Vagina (tissue), 2 donors: ENCODE measurements at regions not wholly inside any gene's neighbourhood (a gene's known extent, or its start where the extent isn't known, plus 50 kb on each side); places are given as distances from the start of the nearest gene placed in this dataset.

ENCODE experiments used
- DNase-seq, 2 donors: peaks; one replicate each; pipeline ENCODE4 v3.0.0-alpha.2; 2017; ENCODE audit errors: extremely low spot score in 2 of 2
- H3K27ac ChIP-seq: fragments of 200-600 bp; sonication (generic); one replicate; pipeline ENCODE4 v1.5.1; 2019
- H3K27me3 ChIP-seq: fragments of 200-600 bp; sonication (generic); one replicate; pipeline ENCODE4 v1.5.1; 2019
- H3K36me3 ChIP-seq, 2 donors: fragments of 200-600 bp; sonication (generic); one replicate each; pipeline ENCODE4 v1.5.1; 2017 to 2019
- H3K4me1 ChIP-seq: fragments of 200-600 bp; sonication (generic); one replicate; pipeline ENCODE4 v1.5.1; 2019
- H3K4me3 ChIP-seq, 2 donors: fragments of 200-600 bp; sonication (generic); 1 replicate in 1 of 2; 2 replicates in 1 of 2; pipeline ENCODE4 v1.5.1; 2016 to 2019
- H3K9me3 ChIP-seq: fragments of 200-600 bp; sonication (generic); one replicate; pipeline ENCODE4 v1.5.1; 2019
- POLR2A ChIP-seq, 2 donors: fragments of 450-650 bp; IDR thresholded peaks; one replicate each; pipeline ENCODE4 v1.6.1; 2017; ENCODE audit warnings: antibody characterized with exemption in 2 of 2, mild to moderate bottlenecking in 2 of 2, moderate library complexity in 2 of 2
- POLR2AphosphoS5 ChIP-seq, 2 donors: sonication (generic); formaldehyde crosslinking; IDR thresholded peaks; one replicate each; pipeline ENCODE4 v1.9.0; 2017; ENCODE audit warnings: antibody characterized with exemption in 2 of 2, mild to moderate bottlenecking in 2 of 2, low read depth in 1 of 2; ENCODE audit not compliant: insufficient read depth in 1 of 2
- intact Hi-C: fragments of 100-400 bp; cut with DNase I; formaldehyde crosslinking; loops from one replicate; pipeline ENCODE4 v1.15.1; 2023
- TF ChIP-seq, protein P1 (sequence below), 3 experiments: fragments of 450-650 bp in 2 of 3; fragments of 200-600 bp in 1 of 3; sonication (generic) in 1 of 3; IDR thresholded peaks; one replicate each; pipeline ENCODE4 v1.5.1; 2017 to 2019; ENCODE audit warnings: antibody characterized with exemption in 3 of 3, mild to moderate bottlenecking in 2 of 3, moderate library complexity in 2 of 3

DNA sequence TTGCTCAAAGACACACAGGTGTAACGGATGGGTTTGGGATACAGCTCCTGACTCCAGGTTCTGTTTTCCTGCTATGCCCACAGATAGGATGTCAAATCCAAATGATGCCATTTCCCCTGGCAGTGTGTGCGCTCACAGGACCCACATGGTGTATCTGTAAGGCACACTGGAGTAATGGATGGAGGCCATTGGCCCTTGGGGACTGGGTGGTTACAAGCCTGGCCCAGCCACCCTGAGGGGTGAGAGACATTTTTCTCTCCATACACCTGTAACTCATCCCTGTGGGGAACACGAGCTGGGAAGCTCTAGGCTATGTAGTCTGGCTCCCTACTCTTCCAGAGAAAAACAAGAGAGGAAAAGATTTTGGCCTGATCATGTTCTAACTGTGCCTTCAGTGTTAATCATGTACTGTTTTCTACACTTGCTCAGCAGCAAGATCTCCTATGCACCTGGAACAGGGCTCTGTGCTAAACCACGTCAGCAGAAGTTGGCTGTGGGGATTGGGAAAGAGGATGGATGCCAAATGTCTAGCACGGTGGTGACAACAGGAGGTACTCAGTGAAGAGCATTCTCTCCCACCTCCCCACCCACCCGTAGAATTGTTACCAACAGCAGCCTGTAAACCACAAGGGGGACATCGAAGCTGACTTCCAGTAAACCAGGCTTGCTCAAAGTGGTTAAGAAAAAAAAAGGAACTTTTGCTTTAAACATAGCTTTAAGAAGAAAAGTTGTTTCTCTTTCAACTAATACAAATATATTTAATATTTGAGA, 237.0 kb downstream of the LACC1 start:
- no peaks in the 10 kb centered on the region for H3K27me3 ChIP-seq
- no peak overlapping the region for H3K4me3 ChIP-seq
- H3K27ac ChIP-seq = no peak overlapping the region
- no peaks in the 10 kb centered on the region for H3K36me3 ChIP-seq
- DNase-seq = no peak
- no peaks in the 10 kb centered on the region for H3K4me1 ChIP-seq
- intact Hi-C loops = no loop called here
- TF ChIP-seq, protein P1, sequence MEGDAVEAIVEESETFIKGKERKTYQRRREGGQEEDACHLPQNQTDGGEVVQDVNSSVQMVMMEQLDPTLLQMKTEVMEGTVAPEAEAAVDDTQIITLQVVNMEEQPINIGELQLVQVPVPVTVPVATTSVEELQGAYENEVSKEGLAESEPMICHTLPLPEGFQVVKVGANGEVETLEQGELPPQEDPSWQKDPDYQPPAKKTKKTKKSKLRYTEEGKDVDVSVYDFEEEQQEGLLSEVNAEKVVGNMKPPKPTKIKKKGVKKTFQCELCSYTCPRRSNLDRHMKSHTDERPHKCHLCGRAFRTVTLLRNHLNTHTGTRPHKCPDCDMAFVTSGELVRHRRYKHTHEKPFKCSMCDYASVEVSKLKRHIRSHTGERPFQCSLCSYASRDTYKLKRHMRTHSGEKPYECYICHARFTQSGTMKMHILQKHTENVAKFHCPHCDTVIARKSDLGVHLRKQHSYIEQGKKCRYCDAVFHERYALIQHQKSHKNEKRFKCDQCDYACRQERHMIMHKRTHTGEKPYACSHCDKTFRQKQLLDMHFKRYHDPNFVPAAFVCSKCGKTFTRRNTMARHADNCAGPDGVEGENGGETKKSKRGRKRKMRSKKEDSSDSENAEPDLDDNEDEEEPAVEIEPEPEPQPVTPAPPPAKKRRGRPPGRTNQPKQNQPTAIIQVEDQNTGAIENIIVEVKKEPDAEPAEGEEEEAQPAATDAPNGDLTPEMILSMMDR (IDR thresholded peaks at IDR 0.05) = no peak
- no peak for TF ChIP-seq POLR2A (IDR thresholded peaks at IDR 0.05)
- no peak for TF ChIP-seq POLR2AphosphoS5 (IDR thresholded peaks at IDR 0.05; ENCODE audit: insufficient read depth in 1 of 2, low read depth in 1 of 2)
- no peaks in the 10 kb centered on the region for H3K9me3 ChIP-seq

DNA sequence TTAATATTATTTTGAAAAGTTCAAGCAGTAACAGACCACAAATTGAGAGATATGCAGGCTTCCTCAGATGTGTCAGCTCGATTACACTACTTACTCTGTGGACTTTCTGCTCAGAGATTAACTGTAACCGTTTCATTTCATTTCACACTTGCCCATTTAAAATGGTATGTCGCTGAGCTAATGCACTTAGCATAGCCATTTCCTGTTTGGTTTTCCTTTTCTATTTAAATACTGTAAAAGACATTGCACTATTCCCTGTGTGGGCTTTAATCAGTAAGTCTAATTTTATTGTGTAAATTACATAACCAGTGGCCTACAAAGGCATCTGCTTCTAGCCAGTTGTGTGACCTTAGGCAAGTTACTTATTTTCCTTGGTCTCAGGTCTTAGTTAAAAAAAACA, 237.6 kb downstream of the LACC1 start:
- Histone ChIP-seq H3K4me3 (no peak overlapping the region), H3K27ac (no peak overlapping the region), H3K36me3 (no peaks in the 10 kb centered on the region), H3K4me1 (no peaks in the 10 kb centered on the region), H3K27me3 (no peaks in the 10 kb centered on the region), H3K9me3 (no peaks in the 10 kb centered on the region)
- no peak for DNase-seq
- intact Hi-C loops = no loop called here
- TF ChIP-seq, protein P1 (IDR thresholded peaks at IDR 0.05) = no peak
- no peak for TF ChIP-seq POLR2AphosphoS5 (IDR thresholded peaks at IDR 0.05; ENCODE audit: insufficient read depth in 1 of 2, low read depth in 1 of 2)
- TF ChIP-seq POLR2A (IDR thresholded peaks at IDR 0.05) = no peak

DNA sequence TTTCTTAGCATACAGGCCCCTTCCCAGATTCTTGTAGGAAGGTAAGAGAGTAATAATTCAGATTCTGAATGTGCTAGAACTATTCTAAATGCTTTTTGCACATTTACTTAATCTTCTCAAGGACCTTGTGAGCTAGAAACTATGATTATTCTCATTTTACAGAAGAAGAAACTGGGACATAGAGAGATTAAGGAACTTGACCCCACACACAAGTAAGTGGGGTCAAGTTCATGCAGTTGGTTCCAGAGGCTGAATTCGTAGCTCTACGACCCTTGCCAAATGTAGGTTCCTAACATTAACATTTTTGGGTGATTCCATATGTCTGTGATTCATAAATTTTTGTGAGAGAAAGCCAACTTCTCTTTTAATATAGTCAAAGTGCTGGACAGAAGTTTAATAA, 238.1 kb downstream of the LACC1 start:
- Histone ChIP-seq H3K36me3 (no peaks in the 10 kb centered on the region), H3K9me3 (no peaks in the 10 kb centered on the region), H3K27me3 (no peaks in the 10 kb centered on the region), H3K27ac (no peak overlapping the region), H3K4me3 (no peak overlapping the region), H3K4me1 (no peaks in the 10 kb centered on the region)
- TF ChIP-seq POLR2AphosphoS5 (IDR thresholded peaks at IDR 0.05; ENCODE audit: insufficient read depth in 1 of 2, low read depth in 1 of 2) (no peak), POLR2A (IDR thresholded peaks at IDR 0.05) (no peak)
- TF ChIP-seq, protein P1 (IDR thresholded peaks at IDR 0.05) = no peak
- DNase-seq = no peak
- intact Hi-C loops = no loop called here

DNA sequence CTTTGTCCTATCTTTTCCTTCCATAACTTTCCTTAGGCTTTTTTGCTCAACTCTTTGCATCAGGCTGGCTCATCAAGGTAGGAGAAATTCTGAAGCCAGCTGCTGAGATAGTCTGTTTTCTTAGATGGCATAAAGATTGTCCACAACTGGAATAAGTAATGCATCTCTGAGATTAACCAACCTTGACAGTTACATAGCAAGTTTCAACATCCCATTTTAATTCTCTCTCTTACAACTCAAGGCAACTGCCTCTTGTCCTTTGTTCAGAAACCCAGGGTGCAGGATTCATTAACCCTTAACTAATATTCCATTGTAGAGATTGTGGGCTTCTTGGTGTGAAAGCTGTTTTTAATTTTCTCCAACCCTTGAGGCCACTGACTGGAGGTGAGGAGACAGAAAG, 239.2 kb downstream of the LACC1 start:
- Histone ChIP-seq H3K9me3 (no peaks in the 10 kb centered on the region), H3K4me1 (no peaks in the 10 kb centered on the region), H3K4me3 (no peak overlapping the region), H3K27ac (no peak overlapping the region), H3K36me3 (no peaks in the 10 kb centered on the region), H3K27me3 (no peaks in the 10 kb centered on the region)
- TF ChIP-seq, protein P1 (IDR thresholded peaks at IDR 0.05) = no peak
- TF ChIP-seq POLR2A (IDR thresholded peaks at IDR 0.05) (no peak), POLR2AphosphoS5 (IDR thresholded peaks at IDR 0.05; ENCODE audit: insufficient read depth in 1 of 2, low read depth in 1 of 2) (no peak)
- DNase-seq = no peak
- intact Hi-C loops = no loop called here

DNA sequence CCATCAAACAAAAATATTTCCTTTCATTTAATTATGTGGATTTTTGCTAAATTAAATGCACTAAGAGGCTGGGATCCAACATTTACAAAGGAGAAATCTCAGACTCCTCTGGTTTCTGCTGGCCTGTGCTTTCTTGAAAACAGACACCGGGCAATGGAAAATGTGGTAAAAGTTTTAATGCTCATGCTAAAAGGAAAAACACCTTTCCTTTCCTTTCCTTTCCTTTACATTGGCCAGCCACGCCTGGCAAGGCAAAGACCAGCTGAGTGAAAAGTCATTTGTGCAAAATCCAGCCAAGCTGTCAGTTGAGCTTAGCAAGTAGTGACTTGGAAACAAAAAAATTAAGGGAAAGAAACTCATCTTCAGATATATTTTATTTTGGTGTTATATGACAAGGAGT, 240.3 kb downstream of the LACC1 start:
- DNase-seq = no peak
- TF ChIP-seq, protein P1 (IDR thresholded peaks at IDR 0.05) = no peak
- TF ChIP-seq POLR2AphosphoS5 (IDR thresholded peaks at IDR 0.05; ENCODE audit: insufficient read depth in 1 of 2, low read depth in 1 of 2) (no peak), POLR2A (IDR thresholded peaks at IDR 0.05) (no peak)
- Histone ChIP-seq H3K27me3 (no peaks in the 10 kb centered on the region), H3K36me3 (no peaks in the 10 kb centered on the region), H3K27ac (no peak overlapping the region), H3K9me3 (no peaks in the 10 kb centered on the region), H3K4me3 (no peak overlapping the region), H3K4me1 (no peaks in the 10 kb centered on the region)
- intact Hi-C loops = no loop called here
